ENCODE measurements at regions not wholly inside any gene's neighbourhood (a gene's known extent, or its start where the extent isn't known, plus 50 kb on each side); places are given as distances from the start of the nearest gene placed in this dataset.

- no peak overlapping the region for H3K27ac Mint-ChIP-seq
- H3K27me3 ChIP-seq: no peaks in the 10 kb centered on the region
- H3K9me3 Mint-ChIP-seq: peaks cover 8% of the 10 kb centered on the region
- DNase-seq (ENCODE audit: low spot score): no peak
- peaks cover 2% of the 10 kb centered on the region for H3K27me3 Mint-ChIP-seq (ENCODE audit: insufficient read depth, low read depth)
- no peaks in the 10 kb centered on the region for H4K20me1 ChIP-seq (ENCODE audit: low read depth)
- H2AFZ ChIP-seq (replicated peaks): no peak overlapping the region
- no peaks in the 10 kb centered on the region for H3F3A ChIP-seq (ENCODE audit: low read depth)
- H3K27ac ChIP-seq: no peak overlapping the region
- no peaks in the 10 kb centered on the region for H3K9me3 ChIP-seq (ENCODE audit: low read depth)
- no peak overlapping the region for H3K9ac ChIP-seq
- no peak overlapping the region for H3K4me2 ChIP-seq
- H3K36me3 Mint-ChIP-seq: no peaks in the 10 kb centered on the region
- TF ChIP-seq EZH2 (IDR thresholded peaks at IDR 0.05) (no peak), CTCF (IDR thresholded peaks at IDR 0.05) (no peak), EZH2phosphoT487 (IDR thresholded peaks at IDR 0.05) (no peak)
- no peaks in the 10 kb centered on the region for H3K4me1 Mint-ChIP-seq
- H3K79me2 ChIP-seq (ENCODE audit: low read depth): no peaks in the 10 kb centered on the region
- no peaks in the 10 kb centered on the region for H3K36me3 ChIP-seq
- H3K4me1 ChIP-seq: no peaks in the 10 kb centered on the region
- H3K4me3 Mint-ChIP-seq: no peak overlapping the region
- no peak overlapping the region for H3K4me3 ChIP-seq
Measured at GRCh38 chr11:81987829-81988472, 745.7 kb downstream of the FAM181B start.

- no peaks in the 10 kb centered on the region for H3K4me1 Mint-ChIP-seq
- TF ChIP-seq EZH2phosphoT487 (IDR thresholded peaks at IDR 0.05): no peak
- no peak for TF ChIP-seq CTCF (IDR thresholded peaks at IDR 0.05)
- no peak for TF ChIP-seq EZH2 (IDR thresholded peaks at IDR 0.05)
- no peak overlapping the region for H3K4me3 ChIP-seq
- H3K4me1 ChIP-seq: no peaks in the 10 kb centered on the region
- no peaks in the 10 kb centered on the region for H3F3A ChIP-seq (ENCODE audit: low read depth)
- H3K9me3 ChIP-seq (ENCODE audit: low read depth): no peaks in the 10 kb centered on the region
- H4K20me1 ChIP-seq (ENCODE audit: low read depth): no peaks in the 10 kb centered on the region
- H3K27me3 ChIP-seq: no peaks in the 10 kb centered on the region
- no peak for DNase-seq (ENCODE audit: low spot score)
- peaks cover 8% of the 10 kb centered on the region for H3K9me3 Mint-ChIP-seq
- H3K36me3 Mint-ChIP-seq: no peaks in the 10 kb centered on the region
- no peak overlapping the region for H3K27ac Mint-ChIP-seq
- no peak overlapping the region for H3K27ac ChIP-seq
- H3K4me2 ChIP-seq: no peak overlapping the region
- H3K36me3 ChIP-seq: no peaks in the 10 kb centered on the region
- H3K79me2 ChIP-seq (ENCODE audit: low read depth): no peaks in the 10 kb centered on the region
- no peak overlapping the region for H3K9ac ChIP-seq
- H2AFZ ChIP-seq (replicated peaks): no peak overlapping the region
- H3K4me3 Mint-ChIP-seq: no peak overlapping the region
- peaks cover 2% of the 10 kb centered on the region for H3K27me3 Mint-ChIP-seq (ENCODE audit: insufficient read depth, low read depth)
Measured at GRCh38 chr11:81986556-81987161, 747.0 kb downstream of the FAM181B start.

- Histone ChIP-seq H3F3A (ENCODE audit: low read depth) (no peaks in the 10 kb centered on the region), H3K27me3 (no peaks in the 10 kb centered on the region), H3K9ac (no peak overlapping the region), H3K4me1 (no peaks in the 10 kb centered on the region), H3K4me2 (no peak overlapping the region), H3K27ac (no peak overlapping the region), H4K20me1 (ENCODE audit: low read depth) (no peaks in the 10 kb centered on the region), H3K9me3 (ENCODE audit: low read depth) (no peaks in the 10 kb centered on the region), H3K79me2 (ENCODE audit: low read depth) (no peaks in the 10 kb centered on the region), H3K4me3 (no peak overlapping the region), H2AFZ (replicated peaks) (no peak overlapping the region), H3K36me3 (no peaks in the 10 kb centered on the region)
- Mint-ChIP-seq H3K4me3 (no peak overlapping the region), H3K27ac (no peak overlapping the region), H3K4me1 (no peaks in the 10 kb centered on the region), H3K36me3 (no peaks in the 10 kb centered on the region), H3K27me3 (ENCODE audit: insufficient read depth, low read depth) (no peaks in the 10 kb centered on the region), H3K9me3 (no peaks in the 10 kb centered on the region)
- DNase-seq (ENCODE audit: low spot score): no peak
- TF ChIP-seq EZH2 (IDR thresholded peaks at IDR 0.05): no peak
- no peak for TF ChIP-seq CTCF (IDR thresholded peaks at IDR 0.05)
- TF ChIP-seq EZH2phosphoT487 (IDR thresholded peaks at IDR 0.05): no peak
Measured at GRCh38 chr11:81979448-81979847, 754.2 kb downstream of the FAM181B start.

Data from neural progenitor cell (in vitro differentiated cells).